ENCODE measurements at regions not wholly inside any gene's neighbourhood (a gene's known extent, or its start where the extent isn't known, plus 50 kb on each side); places are given as distances from the start of the nearest gene placed in this dataset.

DNA sequence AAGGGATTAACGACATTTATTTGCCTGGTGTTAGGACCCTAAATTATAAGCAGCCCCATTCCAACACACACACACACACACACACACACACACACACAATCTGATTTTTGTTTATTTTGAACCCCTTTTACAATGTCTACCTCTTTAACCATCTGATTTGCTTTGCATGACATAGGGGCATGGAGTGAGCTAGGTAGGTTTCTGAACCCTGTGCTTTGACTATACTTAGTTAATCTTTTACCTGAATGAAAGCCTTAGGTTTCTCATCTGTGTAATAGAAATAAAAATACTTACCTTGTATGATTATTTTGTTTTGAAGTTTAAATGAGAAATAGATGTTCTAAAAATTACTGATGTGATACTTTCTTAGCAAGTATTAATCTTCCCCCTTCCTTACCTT lies 94.7 kb upstream of the FOLH1 start:
- FAIRE-seq (no peak), DNase-seq (ENCODE audit: low read depth, low spot score) (no peak)
- Histone ChIP-seq H3K79me2 (ENCODE audit: control insufficient read depth, insufficient read depth, low read length) (no peaks in the 10 kb centered on the region), H3K4me1 (ENCODE audit: control insufficient read depth, extremely low read depth, insufficient read depth, low read length) (no peaks in the 10 kb centered on the region), H3K4me2 (ENCODE audit: insufficient read depth, low read length) (no peak overlapping the region), H3K27me3 (ENCODE audit: control insufficient read depth in 2 of 2, insufficient read depth in 2 of 2, low read length in 2 of 2) (no peaks in the 10 kb centered on the region), H3K9me3 (replicated peaks; ENCODE audit: control insufficient read depth, insufficient read depth, low read length) (no peaks in the 10 kb centered on the region), H3K9me1 (replicated peaks; ENCODE audit: control insufficient read depth, extremely low read depth, insufficient read depth, low read length) (no peaks in the 10 kb centered on the region), H3K9ac (replicated peaks; ENCODE audit: extremely low read depth, insufficient read depth, low read length) (no peak overlapping the region), H4K20me1 (replicated peaks; ENCODE audit: control insufficient read depth, extremely low read depth, insufficient read depth, low read length) (no peaks in the 10 kb centered on the region), H3K4me3 (replicated peaks in 1 of 3; ENCODE audit: insufficient read depth in 1 of 3, low read depth in 1 of 3, low read length in 3 of 3) (no peak overlapping the region), H3K36me3 (ENCODE audit: control insufficient read depth in 2 of 2, extremely low read depth in 1 of 2, insufficient read depth in 2 of 2, low read length in 2 of 2) (no peaks in the 10 kb centered on the region), H3K27ac (ENCODE audit: insufficient read depth, low read depth, low read length) (no peak overlapping the region), H2AFZ (ENCODE audit: low read depth, low read length) (no peak overlapping the region)
- ChIA-PET CTCF (no interaction called here), POLR2A (no interaction called here)
- dilution Hi-C loops (cut with MboI; ENCODE audit: extremely low pct_ligation_motif_present, low sequenced_read_pairs): no loop called here
- intact Hi-C loops (cut with micrococcal nuclease): no loop called here
- TF ChIP-seq POLR2A (IDR thresholded peaks at IDR 0.05; ENCODE audit: low read depth, low read length) (no peak), GATA2 (IDR thresholded peaks at IDR 0.05; ENCODE audit: insufficient read depth, insufficient read length, low read depth, low read length) (no peak), FOS (IDR thresholded peaks at IDR 0.05; ENCODE audit: borderline replicate concordance, insufficient read depth, low read length) (no peak), POLR2AphosphoS5 (IDR thresholded peaks at IDR 0.05; ENCODE audit: insufficient read depth, low read depth, low read length) (no peak), MYC (IDR thresholded peaks at IDR 0.05; ENCODE audit: low read depth, low read length) (no peak), JUN (IDR thresholded peaks at IDR 0.05; ENCODE audit: borderline replicate concordance, insufficient read depth, insufficient read length, low read depth) (no peak), EZH2 (IDR thresholded peaks at IDR 0.05; ENCODE audit: borderline replicate concordance, low read depth, low read length, severe bottlenecking) (no peak)
- TF ChIP-seq, protein P1, sequence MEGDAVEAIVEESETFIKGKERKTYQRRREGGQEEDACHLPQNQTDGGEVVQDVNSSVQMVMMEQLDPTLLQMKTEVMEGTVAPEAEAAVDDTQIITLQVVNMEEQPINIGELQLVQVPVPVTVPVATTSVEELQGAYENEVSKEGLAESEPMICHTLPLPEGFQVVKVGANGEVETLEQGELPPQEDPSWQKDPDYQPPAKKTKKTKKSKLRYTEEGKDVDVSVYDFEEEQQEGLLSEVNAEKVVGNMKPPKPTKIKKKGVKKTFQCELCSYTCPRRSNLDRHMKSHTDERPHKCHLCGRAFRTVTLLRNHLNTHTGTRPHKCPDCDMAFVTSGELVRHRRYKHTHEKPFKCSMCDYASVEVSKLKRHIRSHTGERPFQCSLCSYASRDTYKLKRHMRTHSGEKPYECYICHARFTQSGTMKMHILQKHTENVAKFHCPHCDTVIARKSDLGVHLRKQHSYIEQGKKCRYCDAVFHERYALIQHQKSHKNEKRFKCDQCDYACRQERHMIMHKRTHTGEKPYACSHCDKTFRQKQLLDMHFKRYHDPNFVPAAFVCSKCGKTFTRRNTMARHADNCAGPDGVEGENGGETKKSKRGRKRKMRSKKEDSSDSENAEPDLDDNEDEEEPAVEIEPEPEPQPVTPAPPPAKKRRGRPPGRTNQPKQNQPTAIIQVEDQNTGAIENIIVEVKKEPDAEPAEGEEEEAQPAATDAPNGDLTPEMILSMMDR (IDR thresholded peaks at IDR 0.05; ENCODE audit: extremely low read depth in 1 of 2, insufficient read depth in 1 of 2, low read depth in 1 of 2, low read length in 2 of 2): no peak
- TF ChIP-seq, protein P2, sequence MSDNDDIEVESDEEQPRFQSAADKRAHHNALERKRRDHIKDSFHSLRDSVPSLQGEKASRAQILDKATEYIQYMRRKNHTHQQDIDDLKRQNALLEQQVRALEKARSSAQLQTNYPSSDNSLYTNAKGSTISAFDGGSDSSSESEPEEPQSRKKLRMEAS (IDR thresholded peaks at IDR 0.05; ENCODE audit: insufficient read depth, insufficient read length): no peak
- BruUV-seq (replicated peaks): no TSS peak
